Stimulated activated CD4-positive, alpha-beta T cell treated with anti-CD3 and anti-CD28 coated beads, Interleukin-4, amount 100 ng/mL, for 4 hours (primary cell): ENCODE measurements at regions not wholly inside any gene's neighbourhood (a gene's known extent, or its start where the extent isn't known, plus 50 kb on each side); places are given as distances from the start of the nearest gene placed in this dataset.

Experiments
- DNase-seq, 2 experiments: peaks; one replicate each; pipeline ENCODE4 v3.0.0-alpha.2; 2020

- DNase-seq = no peak
Observed at GRCh38 chr10:128777342-128777741, 651.1 kb upstream of the MKI67 start.

- DNase-seq = no peak
Observed at GRCh38 chr10:128779416-128779815, 653.2 kb upstream of the MKI67 start.

- no peak for DNase-seq
Observed at GRCh38 chr10:128780156-128780761, 654.0 kb upstream of the MKI67 start.

- DNase-seq = no peak
Observed at GRCh38 chr10:128781637-128782036, 655.4 kb upstream of the MKI67 start.

GRCh38 chr10:128784444-128784843, 658.2 kb upstream of the MKI67 start:
- no peak for DNase-seq

GRCh38 chr10:128792426-128793140, 666.4 kb upstream of the MKI67 start:
- no peak for DNase-seq

- no peak for DNase-seq
Observed at GRCh38 chr10:128793726-128794655, 667.8 kb upstream of the MKI67 start.

- DNase-seq = no peak
Observed at GRCh38 chr10:128796396-128796912, 670.2 kb upstream of the MKI67 start.

- DNase-seq = no peak
Observed at GRCh38 chr10:128802062-128802461, 665.0 kb upstream of the MGMT start.

- no peak for DNase-seq
Observed at GRCh38 chr10:128803790-128804189, 663.3 kb upstream of the MGMT start.

- DNase-seq = no peak
Observed at GRCh38 chr10:128804411-128804810, 662.6 kb upstream of the MGMT start.

GRCh38 chr10:128808921-128809440, 658.1 kb upstream of the MGMT start:
- no peak for DNase-seq

GRCh38 chr10:128811511-128811910, 655.5 kb upstream of the MGMT start:
- DNase-seq = no peak

- DNase-seq = no peak
Observed at GRCh38 chr10:128812000-128812399, 655.0 kb upstream of the MGMT start.

GRCh38 chr10:128813574-128813973, 653.5 kb upstream of the MGMT start:
- no peak for DNase-seq

GRCh38 chr10:128814024-128814423, 653.0 kb upstream of the MGMT start:
- no peak for DNase-seq

GRCh38 chr10:128814782-128815181, 652.3 kb upstream of the MGMT start:
- DNase-seq = no peak

- no peak for DNase-seq
Observed at GRCh38 chr10:128816726-128817125, 650.3 kb upstream of the MGMT start.

- no peak for DNase-seq
Observed at GRCh38 chr10:128817636-128818035, 649.4 kb upstream of the MGMT start.

- no peak for DNase-seq
Observed at GRCh38 chr10:128820663-128821062, 646.4 kb upstream of the MGMT start.

GRCh38 chr10:128823201-128823600, 643.8 kb upstream of the MGMT start:
- no peak for DNase-seq

- DNase-seq = no peak
Observed at GRCh38 chr10:128825626-128826025, 641.4 kb upstream of the MGMT start.

- no peak for DNase-seq
Observed at GRCh38 chr10:128833671-128834070, 633.4 kb upstream of the MGMT start.
